Progenitor cell of endocrine pancreas (in vitro differentiated cells): ENCODE measurements at regions not wholly inside any gene's neighbourhood (a gene's known extent, or its start where the extent isn't known, plus 50 kb on each side); places are given as distances from the start of the nearest gene placed in this dataset.

Source experiments
- DNase-seq: peaks from one replicate; pipeline ENCODE4 v3.0.0; 2021; ENCODE audit warnings: low spot score; ENCODE audit not compliant: unreplicated experiment
- H3K27ac Mint-ChIP-seq: 2 replicates; pipeline ENCODE4 v1.8.0; 2021; ENCODE audit warnings: mild to moderate bottlenecking, moderate library complexity, mixed read lengths
- H3K27me3 Mint-ChIP-seq: 2 replicates; pipeline ENCODE4 v1.8.0; 2021; ENCODE audit warnings: mixed read lengths
- H3K36me3 Mint-ChIP-seq: 2 replicates; pipeline ENCODE4 v1.8.0; 2022; ENCODE audit warnings: mixed read lengths; ENCODE audit not compliant: insufficient read depth
- H3K4me1 Mint-ChIP-seq: 2 replicates; pipeline ENCODE4 v1.8.0; 2021; ENCODE audit warnings: low read depth, mixed read lengths
- H3K4me3 Mint-ChIP-seq: 2 replicates; pipeline ENCODE4 v1.8.0; 2021; ENCODE audit warnings: low read depth, mild to moderate bottlenecking, moderate library complexity, mixed read lengths
- H3K9me3 Mint-ChIP-seq: 2 replicates; pipeline ENCODE4 v1.8.0; 2021; ENCODE audit warnings: low read depth, mixed read lengths
- CTCF ChIP-seq: fragments of 200-600 bp; sonication (generic); IDR thresholded peaks from one replicate; pipeline ENCODE4 v1.5.0; 2021; ENCODE audit warnings: antibody characterized with exemption, mild to moderate bottlenecking; ENCODE audit not compliant: unreplicated experiment

DNA sequence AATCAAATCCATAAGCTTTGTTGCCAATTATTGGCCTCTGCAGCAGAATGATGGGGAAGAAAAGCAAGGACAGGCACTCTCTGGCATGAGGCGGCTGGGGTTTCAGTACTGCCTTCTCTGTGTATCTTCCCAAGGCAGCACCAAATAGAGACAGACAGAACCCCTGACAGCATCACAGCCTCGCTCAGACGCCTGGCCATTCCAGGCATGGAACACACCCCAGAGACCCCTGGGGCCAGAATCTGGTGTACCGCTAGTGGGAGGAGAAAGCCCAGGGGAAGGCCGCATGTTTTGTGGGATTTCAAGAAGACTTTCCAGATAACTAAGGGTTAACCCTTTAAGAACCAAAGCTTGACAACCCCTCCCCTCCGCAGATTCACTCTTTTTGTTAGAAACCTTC lies 282.1 kb downstream of the EN1 start:
- Mint-ChIP-seq H3K4me3 (no peak overlapping the region), H3K36me3 (no peaks in the 10 kb centered on the region), H3K9me3 (no peaks in the 10 kb centered on the region), H3K27ac (no peak overlapping the region), H3K4me1 (no peaks in the 10 kb centered on the region), H3K27me3 (peaks cover 34% of the 10 kb centered on the region)
- no peak for DNase-seq
- TF ChIP-seq CTCF = no peak

- no peak for DNase-seq
- no peak for TF ChIP-seq CTCF
- Mint-ChIP-seq H3K27ac (no peak overlapping the region), H3K4me1 (no peaks in the 10 kb centered on the region), H3K4me3 (no peak overlapping the region), H3K9me3 (no peaks in the 10 kb centered on the region), H3K27me3 (peaks cover 25% of the 10 kb centered on the region), H3K36me3 (no peaks in the 10 kb centered on the region)
Measured at GRCh38 chr2:118562144-118562543, 285.3 kb downstream of the EN1 start.

GRCh38 chr2:118558846-118559245 lies 288.6 kb downstream of the EN1 start:
- TF ChIP-seq CTCF = no peak
- H3K27me3 Mint-ChIP-seq = peaks cover 11% of the 10 kb centered on the region
- no peak overlapping the region for H3K27ac Mint-ChIP-seq
- no peaks in the 10 kb centered on the region for H3K36me3 Mint-ChIP-seq
- no peaks in the 10 kb centered on the region for H3K9me3 Mint-ChIP-seq
- H3K4me3 Mint-ChIP-seq = no peak overlapping the region
- DNase-seq = no peak
- H3K4me1 Mint-ChIP-seq = no peaks in the 10 kb centered on the region

GRCh38 chr2:118557791-118558190 lies 289.7 kb downstream of the EN1 start:
- Mint-ChIP-seq H3K27me3 (peaks cover 13% of the 10 kb centered on the region), H3K27ac (no peak overlapping the region)
- TF ChIP-seq CTCF = no peak

DNA sequence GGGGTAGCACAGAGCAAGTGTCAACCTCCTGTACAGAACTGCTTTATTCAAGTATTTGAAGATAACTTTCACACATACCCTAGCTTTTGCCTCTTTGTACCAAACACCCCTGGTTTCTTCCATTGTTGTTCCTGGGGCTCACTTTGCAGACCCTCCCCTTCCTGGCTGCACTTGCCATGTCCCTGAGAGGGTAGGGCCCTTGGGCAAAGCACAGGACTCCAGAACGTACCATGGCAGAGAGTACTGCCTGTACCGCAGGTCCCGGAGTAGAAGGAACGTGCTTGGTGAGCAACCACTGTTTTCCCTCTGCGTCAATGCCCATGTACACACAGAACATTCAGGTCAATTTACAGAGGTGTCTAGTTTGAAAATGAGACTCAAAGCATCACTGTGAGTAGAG lies 290.4 kb downstream of the EN1 start:
- no peaks in the 10 kb centered on the region for H3K4me1 Mint-ChIP-seq
- H3K4me3 Mint-ChIP-seq = no peak overlapping the region
- no peaks in the 10 kb centered on the region for H3K9me3 Mint-ChIP-seq
- TF ChIP-seq CTCF = no peak
- H3K27me3 Mint-ChIP-seq = peaks cover 12% of the 10 kb centered on the region
- H3K27ac Mint-ChIP-seq = no peak overlapping the region
- DNase-seq = no peak
- H3K36me3 Mint-ChIP-seq = no peaks in the 10 kb centered on the region

More at GRCh38 chr2:118557791-118558190, 289.7 kb downstream of the EN1 start:
- Mint-ChIP-seq H3K4me3 (no peak overlapping the region), H3K4me1 (no peaks in the 10 kb centered on the region), H3K36me3 (no peaks in the 10 kb centered on the region), H3K9me3 (no peaks in the 10 kb centered on the region)
- DNase-seq = no peak
